CD4-positive, alpha-beta T cell (primary cell): ENCODE measurements at regions not wholly inside any gene's neighbourhood (a gene's known extent, or its start where the extent isn't known, plus 50 kb on each side); places are given as distances from the start of the nearest gene placed in this dataset.

Experiments used
- ATAC-seq: fragments of 200-7000 bp; cut with Tn5 transposase; one replicate; pipeline ENCODE4 v1.10.0; 2022; ENCODE audit warnings: mild to moderate bottlenecking; ENCODE audit not compliant: poor library complexity
- CTCF ChIA-PET: fragments of 350-600 bp; sonication (Branson Sonifier 250); formaldehyde crosslinking; loops from one replicate; lab custom pipeline; 2021; ENCODE audit warnings: antibody characterized with exemption, inconsistent platforms; lab: Charles Lee
- POLR2A ChIA-PET: fragments of 350-600 bp; sonication (Branson Sonifier 250); formaldehyde crosslinking; loops from one replicate; lab custom pipeline; 2021; ENCODE audit warnings: antibody characterized with exemption, inconsistent platforms; lab: Charles Lee
- DNase-seq, 14 experiments: peaks; one replicate each; pipeline ENCODE4 v3.0.0-alpha.2; 2013 to 2020; ENCODE audit warnings: mixed read lengths in 2 of 14
- H3K27ac ChIP-seq, 2 donors: one replicate each; pipeline versions ENCODE4 v1.5.1 to v1.7.0; 2013; ENCODE audit warnings: low read length in 2 of 2, low read depth in 1 of 2, mild to moderate bottlenecking in 1 of 2
- H3K27me3 ChIP-seq, 2 experiments: 1 replicate in 1 of 2; 2 replicates in 1 of 2; pipeline versions ENCODE4 v1.6.1 to v1.7.0; 2013; ENCODE audit warnings: low read length in 2 of 2, control low read depth in 1 of 2, mild to moderate bottlenecking in 1 of 2, moderate library complexity in 1 of 2; ENCODE audit not compliant: insufficient read depth in 2 of 2, control insufficient read depth in 1 of 2
- H3K36me3 ChIP-seq: one replicate; pipeline ENCODE4 v1.6.1; 2013; ENCODE audit warnings: low read length, control low read depth; ENCODE audit not compliant: insufficient read depth
- H3K4me1 ChIP-seq: one replicate; pipeline ENCODE4 v1.6.1; 2013; ENCODE audit warnings: low read length, control low read depth; ENCODE audit not compliant: insufficient read depth
- H3K4me3 ChIP-seq: one replicate; pipeline ENCODE4 v1.5.1; 2013; ENCODE audit warnings: mild to moderate bottlenecking, low read length, moderate library complexity
- H3K9me3 ChIP-seq, 2 experiments: 1 replicate in 1 of 2; 2 replicates in 1 of 2; pipeline versions ENCODE4 v1.6.1 to v1.7.0; 2013; ENCODE audit warnings: low read length in 2 of 2, mild to moderate bottlenecking in 2 of 2, control low read depth in 1 of 2, moderate library complexity in 1 of 2; ENCODE audit not compliant: control insufficient read depth in 1 of 2, insufficient read depth in 1 of 2
- H3K27ac Mint-ChIP-seq: one replicate; pipeline ENCODE4 v1.8.0; 2020; ENCODE audit warnings: mixed read lengths
- H3K27me3 Mint-ChIP-seq: one replicate; pipeline ENCODE4 v1.8.0; 2021; ENCODE audit warnings: mixed read lengths
- H3K36me3 Mint-ChIP-seq: one replicate; pipeline ENCODE4 v1.8.0; 2021; ENCODE audit warnings: low read depth, mixed read lengths
- H3K4me1 Mint-ChIP-seq: one replicate; pipeline ENCODE4 v1.8.0; 2021; ENCODE audit warnings: low read depth, mixed read lengths
- H3K4me3 Mint-ChIP-seq: one replicate; pipeline ENCODE4 v1.8.0; 2020; ENCODE audit warnings: mild to moderate bottlenecking, mixed read lengths
- H3K9me3 Mint-ChIP-seq: one replicate; pipeline ENCODE4 v1.8.0; 2020; ENCODE audit warnings: mixed read lengths
- intact Hi-C, 2 experiments: fragments of 100-400 bp; cut with DNase I in 1 of 2; cut with micrococcal nuclease in 1 of 2; formaldehyde crosslinking; loops; one replicate each; pipeline versions ENCODE4 v1.15.1 to v1.9.0; 2023 to 2025; cut with DNase I, micrococcal nuclease
- TF ChIP-seq, protein P1 (sequence below): fragments of 200-600 bp; IDR thresholded peaks from one replicate; pipeline ENCODE4 v1.8.0; 2022; ENCODE audit warnings: antibody characterized with exemption, mild to moderate bottlenecking

DNA sequence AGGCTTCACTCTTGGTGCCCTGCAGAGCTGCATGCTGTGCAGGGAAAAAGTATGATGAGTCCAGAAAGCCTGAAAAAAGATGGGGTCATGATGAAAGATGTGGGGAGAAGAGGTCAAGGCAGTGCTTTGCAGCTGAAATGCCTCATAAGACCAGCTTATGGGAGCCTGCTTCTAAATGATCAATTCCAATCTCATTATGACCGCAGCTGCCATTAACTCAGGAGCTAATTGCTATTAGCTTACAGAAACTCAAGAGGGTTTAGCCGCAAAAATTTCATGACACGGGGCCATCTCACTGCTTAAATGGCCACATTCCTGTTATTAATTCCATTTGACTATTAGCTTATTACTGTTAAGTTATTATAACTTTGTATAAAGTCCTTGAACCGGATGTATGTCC lies 502.9 kb upstream of the ZMIZ1 start:
- Histone ChIP-seq H3K27me3 (no peaks in the 10 kb centered on the region), H3K27ac (no peak overlapping the region), H3K9me3 (no peaks in the 10 kb centered on the region), H3K4me3 (no peak overlapping the region), H3K36me3 (no peaks in the 10 kb centered on the region), H3K4me1 (no peaks in the 10 kb centered on the region)
- no peaks in the 10 kb centered on the region for H3K4me1 Mint-ChIP-seq
- no peaks in the 10 kb centered on the region for H3K36me3 Mint-ChIP-seq
- ChIA-PET POLR2A (no interaction called here), CTCF (no interaction called here)
- no peak for ATAC-seq
- H3K4me3 Mint-ChIP-seq = no peak overlapping the region
- intact Hi-C loops = no loop called here
- TF ChIP-seq, protein P1, sequence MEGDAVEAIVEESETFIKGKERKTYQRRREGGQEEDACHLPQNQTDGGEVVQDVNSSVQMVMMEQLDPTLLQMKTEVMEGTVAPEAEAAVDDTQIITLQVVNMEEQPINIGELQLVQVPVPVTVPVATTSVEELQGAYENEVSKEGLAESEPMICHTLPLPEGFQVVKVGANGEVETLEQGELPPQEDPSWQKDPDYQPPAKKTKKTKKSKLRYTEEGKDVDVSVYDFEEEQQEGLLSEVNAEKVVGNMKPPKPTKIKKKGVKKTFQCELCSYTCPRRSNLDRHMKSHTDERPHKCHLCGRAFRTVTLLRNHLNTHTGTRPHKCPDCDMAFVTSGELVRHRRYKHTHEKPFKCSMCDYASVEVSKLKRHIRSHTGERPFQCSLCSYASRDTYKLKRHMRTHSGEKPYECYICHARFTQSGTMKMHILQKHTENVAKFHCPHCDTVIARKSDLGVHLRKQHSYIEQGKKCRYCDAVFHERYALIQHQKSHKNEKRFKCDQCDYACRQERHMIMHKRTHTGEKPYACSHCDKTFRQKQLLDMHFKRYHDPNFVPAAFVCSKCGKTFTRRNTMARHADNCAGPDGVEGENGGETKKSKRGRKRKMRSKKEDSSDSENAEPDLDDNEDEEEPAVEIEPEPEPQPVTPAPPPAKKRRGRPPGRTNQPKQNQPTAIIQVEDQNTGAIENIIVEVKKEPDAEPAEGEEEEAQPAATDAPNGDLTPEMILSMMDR = no peak
- H3K27me3 Mint-ChIP-seq = no peaks in the 10 kb centered on the region
- no peak overlapping the region for H3K27ac Mint-ChIP-seq
- no peaks in the 10 kb centered on the region for H3K9me3 Mint-ChIP-seq
- DNase-seq = no peak

DNA sequence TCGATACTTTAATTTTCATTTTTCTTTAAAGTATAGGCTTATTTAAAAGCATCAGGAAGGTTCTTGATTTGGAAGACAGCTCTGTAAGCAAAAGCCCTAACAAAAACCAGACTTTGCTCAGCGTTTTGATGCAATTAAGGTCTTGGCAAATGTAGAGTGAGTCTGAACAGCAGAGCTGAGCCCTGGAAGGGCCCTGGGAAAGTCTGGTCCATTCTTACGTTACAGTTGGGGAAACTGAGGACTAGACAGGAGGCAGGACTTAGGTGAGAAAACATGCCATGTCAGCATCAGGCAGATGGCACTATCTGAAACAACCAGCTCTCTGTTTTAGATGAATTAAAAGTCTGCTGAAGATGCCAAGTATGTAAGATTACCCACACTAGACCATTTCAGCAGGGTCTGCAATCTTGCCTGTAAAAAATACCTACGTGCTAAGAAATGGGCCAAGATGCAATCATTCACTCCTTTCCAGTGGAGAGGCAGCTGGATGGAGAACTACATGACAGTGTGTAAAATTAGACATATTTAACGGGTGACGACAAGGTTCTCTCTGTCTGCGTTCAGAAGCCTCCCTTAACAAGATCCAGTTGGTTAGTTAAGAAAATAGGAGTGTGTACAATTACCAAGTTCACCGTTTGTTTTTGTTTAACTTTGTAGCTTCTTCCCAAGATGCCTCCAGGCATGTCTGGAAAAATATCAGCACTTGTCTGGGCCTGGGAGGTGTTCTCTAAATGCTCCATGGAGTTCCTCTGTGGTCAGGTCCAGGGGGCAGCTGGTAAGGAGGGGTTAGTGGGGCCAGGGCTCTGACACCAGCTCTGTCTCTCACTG lies 502.3 kb upstream of the ZMIZ1 start:
- ChIA-PET CTCF (interaction anchor here (0.6 kb wide), 1 partner anchor 177 kb away, joined by 3 read pairs; no protein-coding TSS in a partner anchor), POLR2A (no interaction called here)
- H3K27me3 ChIP-seq = no peaks in the 10 kb centered on the region

DNA sequence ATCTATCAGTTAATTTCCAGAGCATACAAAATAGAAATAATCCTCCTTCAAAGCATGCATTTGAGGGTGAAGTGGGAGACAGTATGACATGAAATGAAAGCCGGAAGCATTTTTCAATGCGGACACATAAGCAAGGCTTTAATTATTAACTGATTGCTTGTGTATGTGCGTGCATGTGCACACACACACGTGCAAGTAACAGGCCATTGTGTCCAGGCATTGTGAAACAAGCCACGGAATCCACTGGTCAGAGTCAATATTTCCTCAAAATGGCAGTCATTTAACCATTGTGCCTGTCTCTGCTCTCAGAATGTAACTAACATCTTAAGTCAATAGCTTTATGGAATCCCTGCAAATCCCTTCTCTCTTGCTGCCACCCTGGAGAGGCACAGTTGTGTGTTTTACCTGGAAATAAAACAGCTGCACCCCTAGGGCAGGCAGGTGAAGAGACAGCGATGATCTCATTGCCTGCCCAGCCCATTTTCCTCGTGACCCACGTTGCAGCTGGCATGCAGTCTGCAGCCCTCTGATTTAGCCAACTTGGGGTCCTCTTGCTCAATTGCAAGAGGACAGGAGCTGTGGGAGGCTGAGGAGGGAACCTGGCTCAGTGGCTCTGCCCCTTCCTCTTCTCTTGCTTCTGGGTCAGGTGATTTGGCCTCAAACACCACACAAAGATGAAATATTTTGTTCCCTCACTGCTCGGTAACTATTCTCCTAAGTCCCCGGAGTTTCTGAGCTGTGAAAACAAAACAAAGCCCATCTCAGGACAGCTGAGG lies 500.9 kb upstream of the ZMIZ1 start:
- Histone ChIP-seq H3K4me3 (no peak overlapping the region), H3K4me1 (no peaks in the 10 kb centered on the region), H3K27ac (no peak overlapping the region), H3K27me3 (no peaks in the 10 kb centered on the region), H3K36me3 (no peaks in the 10 kb centered on the region), H3K9me3 (no peaks in the 10 kb centered on the region)
- no peak overlapping the region for H3K27ac Mint-ChIP-seq
- H3K4me3 Mint-ChIP-seq = no peak overlapping the region
- intact Hi-C loops = no loop called here
- H3K27me3 Mint-ChIP-seq = no peaks in the 10 kb centered on the region
- no peak for ATAC-seq
- TF ChIP-seq, protein P1 = no peak
- ChIA-PET CTCF (no interaction called here), POLR2A (no interaction called here)
- no peak for DNase-seq
- no peaks in the 10 kb centered on the region for H3K9me3 Mint-ChIP-seq
- H3K36me3 Mint-ChIP-seq = no peaks in the 10 kb centered on the region
- no peaks in the 10 kb centered on the region for H3K4me1 Mint-ChIP-seq

More for the DNA sequence above, 502.3 kb upstream of the ZMIZ1 start:
- Histone ChIP-seq H3K27ac (no peak overlapping the region), H3K4me3 (no peak overlapping the region), H3K4me1 (no peaks in the 10 kb centered on the region), H3K9me3 (no peaks in the 10 kb centered on the region), H3K36me3 (no peaks in the 10 kb centered on the region)
- Mint-ChIP-seq H3K4me1 (no peaks in the 10 kb centered on the region), H3K36me3 (no peaks in the 10 kb centered on the region), H3K27ac (no peak overlapping the region), H3K9me3 (no peaks in the 10 kb centered on the region), H3K27me3 (no peaks in the 10 kb centered on the region), H3K4me3 (no peak overlapping the region)
- intact Hi-C loops = no loop called here
- ATAC-seq = no peak
- no peak for DNase-seq
- TF ChIP-seq, protein P1 = no peak
